Muscle of leg (tissue), 3 donors: ENCODE measurements at regions not wholly inside any gene's neighbourhood (a gene's known extent, or its start where the extent isn't known, plus 50 kb on each side); places are given as distances from the start of the nearest gene placed in this dataset.

Experiments used
- DNase-seq: peaks from one replicate; pipeline ENCODE4 v3.0.0; 2013
- H3K27ac ChIP-seq: one replicate; pipeline ENCODE4 v1.5.1; 2013; ENCODE audit warnings: mild to moderate bottlenecking, low read length, control low read depth
- H3K27me3 ChIP-seq: one replicate; pipeline ENCODE4 v1.6.1; 2013; ENCODE audit warnings: low read length; ENCODE audit not compliant: control insufficient read depth, insufficient read depth
- H3K36me3 ChIP-seq: one replicate; pipeline ENCODE4 v1.6.1; 2013; ENCODE audit warnings: low read length; ENCODE audit not compliant: control insufficient read depth, insufficient read depth
- H3K4me1 ChIP-seq: one replicate; pipeline ENCODE4 v1.6.1; 2013; ENCODE audit warnings: low read length; ENCODE audit not compliant: control insufficient read depth, insufficient read depth
- H3K4me3 ChIP-seq: one replicate; pipeline ENCODE4 v1.5.1; 2013; ENCODE audit warnings: low read length, control low read depth
- H3K9me3 ChIP-seq: replicated peaks from 2 replicates; pipeline ENCODE4 v1.6.1; 2013; ENCODE audit warnings: low read depth, low read length; ENCODE audit not compliant: control insufficient read depth
- WGBS: methylation state at CpG from one replicate; pipeline ENCODE4 v1.1.5; 2013; ENCODE audit warnings: missing lambda C conversion rate; ENCODE audit not compliant: insufficient coverage; 5-methylcytosine and 5-hydroxymethylcytosine counted together

- no peaks in the 10 kb centered on the region for H3K9me3 ChIP-seq
- WGBS = 10% methylated on average over 3 of the region's 6 CpGs
- H3K4me1 ChIP-seq = peaks cover 5% of the 10 kb centered on the region
- no peaks in the 10 kb centered on the region for H3K27me3 ChIP-seq
- no peak overlapping the region for H3K4me3 ChIP-seq
- H3K27ac ChIP-seq = no peak overlapping the region
- peak; percentile 9 for DNase-seq
- H3K36me3 ChIP-seq = no peaks in the 10 kb centered on the region
These were observed 590.8 kb upstream of the BRINP1 start for GRCh38 chr9:119959846-119960545.

GRCh38 chr9:119956111-119956510 is 586.9 kb upstream of the BRINP1 start:
- no peaks in the 10 kb centered on the region for H3K36me3 ChIP-seq
- no peak overlapping the region for H3K4me3 ChIP-seq
- peaks cover 2% of the 10 kb centered on the region for H3K4me1 ChIP-seq
- H3K27ac ChIP-seq = no peak overlapping the region
- H3K9me3 ChIP-seq = no peaks in the 10 kb centered on the region
- no CpG with 5 or more reads among the region's 2 CpGs for WGBS
- no peaks in the 10 kb centered on the region for H3K27me3 ChIP-seq
- peak; percentile 41 for DNase-seq

GRCh38 chr9:119955276-119955675 is 586.0 kb upstream of the BRINP1 start:
- Histone ChIP-seq H3K9me3 (no peaks in the 10 kb centered on the region), H3K36me3 (no peaks in the 10 kb centered on the region), H3K4me1 (peaks cover 2% of the 10 kb centered on the region), H3K27me3 (no peaks in the 10 kb centered on the region), H3K4me3 (no peak overlapping the region), H3K27ac (no peak overlapping the region)
- DNase-seq = no peak
- no CpG with 5 or more reads among the region's 3 CpGs for WGBS

GRCh38 chr9:119951591-119951990 is 582.4 kb upstream of the BRINP1 start:
- Histone ChIP-seq H3K4me1 (peaks cover 2% of the 10 kb centered on the region), H3K27me3 (no peaks in the 10 kb centered on the region), H3K9me3 (no peaks in the 10 kb centered on the region), H3K36me3 (no peaks in the 10 kb centered on the region), H3K27ac (no peak overlapping the region), H3K4me3 (no peak overlapping the region)
- 100% methylated on average over 1 of the region's 3 CpGs for WGBS
- DNase-seq = no peak

- Histone ChIP-seq H3K27me3 (no peaks in the 10 kb centered on the region), H3K4me1 (peaks cover 2% of the 10 kb centered on the region), H3K36me3 (no peaks in the 10 kb centered on the region), H3K9me3 (no peaks in the 10 kb centered on the region), H3K4me3 (no peak overlapping the region), H3K27ac (no peak overlapping the region)
- DNase-seq = no peak
- no CpG with 5 or more reads among the region's 1 CpG for WGBS
These were observed 581.9 kb upstream of the BRINP1 start for GRCh38 chr9:119951090-119951489.

- Histone ChIP-seq H3K27me3 (no peaks in the 10 kb centered on the region), H3K4me3 (no peak overlapping the region)
- 74% methylated on average over 4 of the region's 7 CpGs for WGBS
These were observed 576.5 kb upstream of the BRINP1 start for GRCh38 chr9:119945686-119946085.

GRCh38 chr9:119941091-119941490 is 571.9 kb upstream of the BRINP1 start:
- Histone ChIP-seq H3K9me3 (no peaks in the 10 kb centered on the region), H3K4me3 (no peak overlapping the region), H3K27ac (no peak overlapping the region), H3K4me1 (no peaks in the 10 kb centered on the region), H3K36me3 (no peaks in the 10 kb centered on the region), H3K27me3 (no peaks in the 10 kb centered on the region)
- DNase-seq = no peak
- 33% methylated on average over 1 of the region's 1 CpG for WGBS

More at GRCh38 chr9:119945686-119946085, 576.5 kb upstream of the BRINP1 start:
- H3K9me3 ChIP-seq = no peaks in the 10 kb centered on the region
- DNase-seq = no peak
- H3K36me3 ChIP-seq = no peaks in the 10 kb centered on the region
- no peak overlapping the region for H3K27ac ChIP-seq
- H3K4me1 ChIP-seq = no peaks in the 10 kb centered on the region

- H3K4me1 ChIP-seq = peaks cover 2% of the 10 kb centered on the region
- no peak overlapping the region for H3K4me3 ChIP-seq
- no peak overlapping the region for H3K27ac ChIP-seq
- no peaks in the 10 kb centered on the region for H3K36me3 ChIP-seq
- H3K27me3 ChIP-seq = no peaks in the 10 kb centered on the region
- DNase-seq = no peak
- 17% methylated on average over 1 of the region's 2 CpGs for WGBS
- H3K9me3 ChIP-seq = no peaks in the 10 kb centered on the region
These were observed 569.6 kb upstream of the BRINP1 start for GRCh38 chr9:119938871-119939270.

GRCh38 chr9:119934497-119934896 is 565.3 kb upstream of the BRINP1 start:
- Histone ChIP-seq H3K4me3 (no peak overlapping the region), H3K27me3 (no peaks in the 10 kb centered on the region), H3K36me3 (no peaks in the 10 kb centered on the region), H3K9me3 (no peaks in the 10 kb centered on the region), H3K4me1 (peaks cover 2% of the 10 kb centered on the region), H3K27ac (no peak overlapping the region)
- 61% methylated on average over 2 of the region's 4 CpGs for WGBS
- peak; percentile 15 for DNase-seq

- Histone ChIP-seq H3K27me3 (no peaks in the 10 kb centered on the region), H3K36me3 (no peaks in the 10 kb centered on the region), H3K4me1 (peaks cover 2% of the 10 kb centered on the region), H3K9me3 (no peaks in the 10 kb centered on the region), H3K27ac (no peak overlapping the region), H3K4me3 (no peak overlapping the region)
- WGBS = 80% methylated on average over 3 of the region's 5 CpGs
- DNase-seq = no peak
These were observed 564.0 kb upstream of the BRINP1 start for GRCh38 chr9:119933191-119933590.

GRCh38 chr9:119924736-119925135 is 555.5 kb upstream of the BRINP1 start:
- no peaks in the 10 kb centered on the region for H3K36me3 ChIP-seq
- H3K27me3 ChIP-seq = no peaks in the 10 kb centered on the region
- no peaks in the 10 kb centered on the region for H3K4me1 ChIP-seq
- no CpG with 5 or more reads among the region's 4 CpGs for WGBS
- H3K9me3 ChIP-seq = peaks cover 2% of the 10 kb centered on the region
- no peak for DNase-seq
- no peak overlapping the region for H3K4me3 ChIP-seq
- no peak overlapping the region for H3K27ac ChIP-seq
